A549 (cell line): ENCODE measurements at regions not wholly inside any gene's neighbourhood (a gene's known extent, or its start where the extent isn't known, plus 50 kb on each side); places are given as distances from the start of the nearest gene placed in this dataset.

Source experiments
- ATAC-seq, 2 experiments: fragments of 200-7000 bp in 1 of 2; fragments of >200 bp in 1 of 2; cut with Nextera tagmentation in 1 of 2; cut with Tn5 transposase in 1 of 2; 3 replicates each; pipeline versions ENCODE4 v1.8.0 to v1.9.1; 2018 to 2020; ENCODE audit warnings: mild to moderate bottlenecking in 1 of 2, moderate library complexity in 1 of 2
- CTCF ChIA-PET: fragments of 300-600 bp; sonication (Branson Sonifier 250); formaldehyde crosslinking; extraction: SDS; loops from one replicate; lab custom pipeline; 2021; ENCODE audit warnings: antibody characterized with exemption, inconsistent platforms; lab: Yijun Ruan, JAX
- POLR2A ChIA-PET: fragments of 350-600 bp; formaldehyde crosslinking; extraction: SDS; loops from one replicate; lab custom pipeline; 2021; ENCODE audit warnings: antibody characterized with exemption, inconsistent platforms; lab: Yijun Ruan, JAX
- DNase-seq, 2 experiments: peaks; one replicate each; pipeline versions ENCODE4 v3.0.0 to v3.0.0-alpha.2; 2011 to 2016; ENCODE audit warnings: low read depth in 1 of 2, low spot score in 1 of 2
- FAIRE-seq: peaks from 2 replicates; lab custom pipeline; 2011; peaks lifted over from hg19 to GRCh38; lab: Jason Lieb, UNC
- H3K27ac ChIP-seq, 2 experiments: fragments of >200 bp; sonication (Bioruptor Twin); formaldehyde crosslinking; 3 replicates each; pipeline ENCODE4 v1.5.1; 2016 to 2017
- H3K4me1 ChIP-seq: fragments of >200 bp; sonication (Bioruptor Twin); formaldehyde crosslinking; 3 replicates; pipeline ENCODE4 v1.6.1; 2016
- H3K4me2 ChIP-seq: fragments of >200 bp; sonication (Bioruptor Twin); formaldehyde crosslinking; 3 replicates; pipeline ENCODE4 v1.6.1; 2016
- H3K4me3 ChIP-seq: fragments of >200 bp; sonication (Bioruptor Twin); formaldehyde crosslinking; 3 replicates; pipeline ENCODE4 v1.5.1; 2016
- H3K9me3 ChIP-seq: fragments of >200 bp; sonication (Bioruptor Twin); formaldehyde crosslinking; 3 replicates; pipeline ENCODE4 v1.6.1; 2016
- CBX2 ChIP-seq: fragments of 200-600 bp; sonication (generic); IDR thresholded peaks from 2 replicates; pipeline ENCODE4 v1.6.1; 2016; ENCODE audit warnings: low read depth, mild to moderate bottlenecking, borderline replicate concordance
- CBX8 ChIP-seq: fragments of 200-600 bp; sonication (generic); IDR thresholded peaks from 2 replicates; pipeline ENCODE4 v1.6.1; 2016
- CEBPB ChIP-seq, 2 experiments: fragments of >200 bp in 1 of 2; sonication (Bioruptor Twin) in 1 of 2; formaldehyde crosslinking in 1 of 2; IDR thresholded peaks; 2 replicates each; pipeline ENCODE4 v1.6.1; 2012 to 2016
- CHD2 ChIP-seq: fragments of 150-350 bp; IDR thresholded peaks from 2 replicates; pipeline ENCODE4 v1.6.1; 2014; ENCODE audit warnings: low read length; ENCODE audit not compliant: partially characterized antibody
- EHMT2 ChIP-seq: fragments of 200-600 bp; sonication (generic); IDR thresholded peaks from 2 replicates; pipeline ENCODE4 v1.6.1; 2016; ENCODE audit warnings: antibody characterized with exemption, low read depth, mild to moderate bottlenecking, moderate library complexity
- ESRRA ChIP-seq: fragments of 150-350 bp; IDR thresholded peaks from 2 replicates; pipeline ENCODE4 v1.6.1; 2014; ENCODE audit warnings: mild to moderate bottlenecking, low read length, borderline replicate concordance
- FOSB ChIP-seq: fragments of 250-450 bp; sonication (Bioruptor Pico); IDR thresholded peaks from 2 replicates; pipeline ENCODE4 v1.5.0; 2020; ENCODE audit warnings: mild to moderate bottlenecking, moderate library complexity
- FOSL2 ChIP-seq, 2 experiments: fragments of 450-650 bp in 1 of 2; fragments of >200 bp in 1 of 2; sonication (Bioruptor Twin) in 1 of 2; formaldehyde crosslinking; IDR thresholded peaks; 2 replicates each; pipeline versions ENCODE4 v1.5.0 to v1.6.1; 2016 to 2020; ENCODE audit warnings: mild to moderate bottlenecking in 1 of 2, moderate library complexity in 1 of 2
- GATA3 ChIP-seq: IDR thresholded peaks from 2 replicates; pipeline ENCODE4 v1.6.1; 2012; ENCODE audit warnings: borderline replicate concordance
- HDAC2 ChIP-seq: fragments of 200-600 bp; sonication (generic); IDR thresholded peaks from 2 replicates; pipeline ENCODE4 v1.6.1; 2016
- HEYL ChIP-seq: fragments of 250-450 bp; sonication (Bioruptor Pico); IDR thresholded peaks from 2 replicates; pipeline ENCODE4 v1.8.0; 2021; ENCODE audit warnings: mild to moderate bottlenecking, moderate library complexity
- HOXA7 ChIP-seq: fragments of 250-450 bp; sonication (Bioruptor Pico); IDR thresholded peaks from 2 replicates; pipeline ENCODE4 v1.5.0; 2020; ENCODE audit warnings: mild to moderate bottlenecking, moderate library complexity
- JUN ChIP-seq, 2 experiments: fragments of >200 bp; sonication (Bioruptor Twin); formaldehyde crosslinking; IDR thresholded peaks; 2 replicates in 1 of 2; 3 replicates in 1 of 2; pipeline ENCODE4 v1.6.1; 2016 to 2017
- KDM1A ChIP-seq: fragments of 200-600 bp; sonication (generic); IDR thresholded peaks from 2 replicates; pipeline ENCODE4 v1.6.1; 2016; ENCODE audit warnings: low read depth, mild to moderate bottlenecking
- KDM5A ChIP-seq: fragments of 200-600 bp; sonication (generic); IDR thresholded peaks from 2 replicates; pipeline ENCODE4 v1.6.1; 2016; ENCODE audit warnings: antibody characterized with exemption, mild to moderate bottlenecking
- NFE2L2 ChIP-seq: fragments of 150-350 bp; conservative IDR thresholded peaks from 2 replicates; pipeline ENCODE4 v1.6.1; 2014; ENCODE audit warnings: low read length
- NPAS2 ChIP-seq: fragments of 250-450 bp; sonication (Bioruptor Pico); IDR thresholded peaks from 2 replicates; pipeline ENCODE4 v1.8.0; 2022; ENCODE audit warnings: mild to moderate bottlenecking, moderate library complexity, borderline replicate concordance
- PHF8 ChIP-seq: fragments of 200-600 bp; sonication (generic); IDR thresholded peaks from 2 replicates; pipeline ENCODE4 v1.6.1; 2016; ENCODE audit warnings: low read depth, mild to moderate bottlenecking, antibody characterized with exemption, moderate library complexity, borderline replicate concordance
- POLR2AphosphoS2 ChIP-seq: conservative IDR thresholded peaks from 2 replicates; pipeline ENCODE4 v1.6.1; 2012; ENCODE audit warnings: low read length, improper control_type of control experiment, inconsistent platforms
- RAD21 ChIP-seq, 2 experiments: fragments of >200 bp in 1 of 2; sonication (Bioruptor Twin) in 1 of 2; formaldehyde crosslinking in 1 of 2; IDR thresholded peaks in 1 of 2; conservative IDR thresholded peaks in 1 of 2; 2 replicates in 1 of 2; 3 replicates in 1 of 2; pipeline ENCODE4 v1.6.1; 2012 to 2018; ENCODE audit warnings: inconsistent platforms in 1 of 2
- RFX5 ChIP-seq: fragments of 450-650 bp; IDR thresholded peaks from 2 replicates; pipeline ENCODE4 v1.7.1; 2014; ENCODE audit warnings: antibody characterized with exemption, mild to moderate bottlenecking, moderate library complexity
- RNF2 ChIP-seq: fragments of 200-600 bp; sonication (generic); IDR thresholded peaks from 2 replicates; pipeline ENCODE4 v1.6.1; 2016; ENCODE audit warnings: low read depth, mild to moderate bottlenecking, antibody characterized with exemption, moderate library complexity, borderline replicate concordance
- SMC3 ChIP-seq: fragments of >200 bp; sonication (Bioruptor Twin); formaldehyde crosslinking; IDR thresholded peaks from 3 replicates; pipeline ENCODE4 v1.6.1; 2018; ENCODE audit warnings: inconsistent platforms
- TFCP2L1 ChIP-seq: fragments of 250-450 bp; sonication (Bioruptor Pico); IDR thresholded peaks from 2 replicates; pipeline ENCODE4 v1.5.0; 2021; ENCODE audit warnings: mild to moderate bottlenecking
- TP53 ChIP-seq: fragments of 250-450 bp; sonication (Bioruptor Pico); IDR thresholded peaks from 2 replicates; pipeline ENCODE4 v1.5.0; 2021; ENCODE audit warnings: mild to moderate bottlenecking, moderate library complexity
- ZC3H11A ChIP-seq: fragments of 450-650 bp; IDR thresholded peaks from 2 replicates; pipeline ENCODE4 v1.6.1; 2014; ENCODE audit warnings: antibody characterized with exemption, mild to moderate bottlenecking
- ZFP36 ChIP-seq: fragments of 450-650 bp; IDR thresholded peaks from 2 replicates; pipeline ENCODE4 v1.6.1; 2014; ENCODE audit warnings: borderline replicate concordance; ENCODE audit not compliant: partially characterized antibody
- ZSCAN20 ChIP-seq: fragments of 250-450 bp; sonication (Bioruptor Pico); IDR thresholded peaks from 2 replicates; pipeline ENCODE4 v1.8.0; 2022; ENCODE audit warnings: mild to moderate bottlenecking, moderate library complexity
- WGBS: methylation state at CpG from one replicate; pipeline ENCODE4 v1.1.6; 2017; ENCODE audit errors: missing lambda C conversion rate; 5-methylcytosine and 5-hydroxymethylcytosine counted together
- TF ChIP-seq, protein P1 (sequence below): IDR thresholded peaks from 2 replicates; pipeline ENCODE4 v1.6.1; 2012; ENCODE audit warnings: low read depth, borderline replicate concordance
- TF ChIP-seq, protein P2 (sequence below): IDR thresholded peaks from 2 replicates; pipeline ENCODE4 v1.6.1; 2012
- TF ChIP-seq, protein P3 (sequence below): IDR thresholded peaks from 2 replicates; pipeline ENCODE4 v1.6.1; 2012
- TF ChIP-seq, protein P4 (sequence below): fragments of 150-350 bp; IDR thresholded peaks from 2 replicates; pipeline ENCODE4 v1.6.1; 2014; ENCODE audit warnings: low read depth, mild to moderate bottlenecking, low read length
- TF ChIP-seq, protein P5 (sequence below): fragments of >200 bp; sonication (Bioruptor Twin); formaldehyde crosslinking; IDR thresholded peaks from 2 replicates; pipeline ENCODE4 v1.6.1; 2016
- TF ChIP-seq, protein P6 (sequence below): fragments of 200-600 bp; sonication (generic); IDR thresholded peaks from 2 replicates; pipeline ENCODE4 v1.6.1; 2016; ENCODE audit warnings: antibody characterized with exemption, mild to moderate bottlenecking, moderate library complexity

DNA sequence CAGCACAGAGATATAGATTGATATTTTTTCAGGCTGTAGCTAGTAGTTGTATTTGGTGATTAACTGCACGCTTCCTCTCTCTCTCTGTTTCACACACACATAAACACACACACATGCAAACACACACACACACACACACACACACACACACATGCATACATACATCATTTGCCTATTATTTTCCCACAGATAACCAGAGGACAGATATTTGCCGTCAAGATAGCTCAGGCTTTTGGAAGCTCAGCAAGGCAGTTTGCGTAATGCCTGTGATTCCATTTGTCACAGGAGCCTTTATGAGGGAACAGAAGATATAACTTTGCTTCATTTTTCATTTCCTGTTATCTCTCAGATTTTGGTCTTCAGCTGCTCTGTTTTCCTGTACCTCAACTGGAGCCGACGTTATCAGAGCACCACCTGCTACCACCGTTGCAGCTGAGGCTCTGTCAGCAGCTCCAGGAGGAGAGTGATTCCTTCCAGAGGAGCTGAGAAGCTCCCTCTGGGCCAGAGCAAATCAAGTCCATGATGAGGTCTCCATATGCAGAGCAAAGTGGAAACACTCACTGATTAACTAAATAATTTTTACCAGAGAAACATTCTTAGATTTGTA, 341.9 kb upstream of the PIK3C3 start:
- no peaks in the 10 kb centered on the region for H3K9me3 ChIP-seq
- H3K4me3 ChIP-seq, result no peak overlapping the region
- TF ChIP-seq RFX5 (no peak), ZSCAN20 (CRISPR knock-in tag) (no peak), HEYL (CRISPR knock-in tag) (no peak), NFE2L2 (no peak), CEBPB (IDR thresholded peaks at IDR 0.05) (no peak), POLR2AphosphoS2 (no peak), ESRRA (no peak), FOSL2 (IDR thresholded peaks at IDR 0.05) (no peak), FOSL2 (CRISPR knock-in tag; IDR thresholded peaks at IDR 0.05) (no peak), KDM5A (no peak), PHF8 (no peak), TP53 (no peak), CBX2 (no peak), KDM1A (no peak), FOSB (CRISPR knock-in tag) (no peak), RNF2 (no peak)
- TF ChIP-seq, protein P1, sequence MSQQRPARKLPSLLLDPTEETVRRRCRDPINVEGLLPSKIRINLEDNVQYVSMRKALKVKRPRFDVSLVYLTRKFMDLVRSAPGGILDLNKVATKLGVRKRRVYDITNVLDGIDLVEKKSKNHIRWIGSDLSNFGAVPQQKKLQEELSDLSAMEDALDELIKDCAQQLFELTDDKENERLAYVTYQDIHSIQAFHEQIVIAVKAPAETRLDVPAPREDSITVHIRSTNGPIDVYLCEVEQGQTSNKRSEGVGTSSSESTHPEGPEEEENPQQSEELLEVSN, result no peak
- TF ChIP-seq, protein P2, sequence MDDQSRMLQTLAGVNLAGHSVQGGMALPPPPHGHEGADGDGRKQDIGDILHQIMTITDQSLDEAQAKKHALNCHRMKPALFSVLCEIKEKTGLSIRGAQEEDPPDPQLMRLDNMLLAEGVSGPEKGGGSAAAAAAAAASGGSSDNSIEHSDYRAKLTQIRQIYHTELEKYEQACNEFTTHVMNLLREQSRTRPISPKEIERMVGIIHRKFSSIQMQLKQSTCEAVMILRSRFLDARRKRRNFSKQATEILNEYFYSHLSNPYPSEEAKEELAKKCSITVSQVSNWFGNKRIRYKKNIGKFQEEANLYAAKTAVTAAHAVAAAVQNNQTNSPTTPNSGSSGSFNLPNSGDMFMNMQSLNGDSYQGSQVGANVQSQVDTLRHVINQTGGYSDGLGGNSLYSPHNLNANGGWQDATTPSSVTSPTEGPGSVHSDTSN, result no peak
- TF ChIP-seq, protein P3, sequence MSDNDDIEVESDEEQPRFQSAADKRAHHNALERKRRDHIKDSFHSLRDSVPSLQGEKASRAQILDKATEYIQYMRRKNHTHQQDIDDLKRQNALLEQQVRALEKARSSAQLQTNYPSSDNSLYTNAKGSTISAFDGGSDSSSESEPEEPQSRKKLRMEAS, result no peak
- TF ChIP-seq, protein P4, sequence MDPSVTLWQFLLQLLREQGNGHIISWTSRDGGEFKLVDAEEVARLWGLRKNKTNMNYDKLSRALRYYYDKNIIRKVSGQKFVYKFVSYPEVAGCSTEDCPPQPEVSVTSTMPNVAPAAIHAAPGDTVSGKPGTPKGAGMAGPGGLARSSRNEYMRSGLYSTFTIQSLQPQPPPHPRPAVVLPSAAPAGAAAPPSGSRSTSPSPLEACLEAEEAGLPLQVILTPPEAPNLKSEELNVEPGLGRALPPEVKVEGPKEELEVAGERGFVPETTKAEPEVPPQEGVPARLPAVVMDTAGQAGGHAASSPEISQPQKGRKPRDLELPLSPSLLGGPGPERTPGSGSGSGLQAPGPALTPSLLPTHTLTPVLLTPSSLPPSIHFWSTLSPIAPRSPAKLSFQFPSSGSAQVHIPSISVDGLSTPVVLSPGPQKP, result no peak
- TF ChIP-seq, all 56 proteins: peak for 0
- no peak for ATAC-seq
- no peak overlapping the region for H3K27ac ChIP-seq
- no peak for FAIRE-seq
- no peaks in the 10 kb centered on the region for H3K4me1 ChIP-seq
- POLR2A ChIA-PET, result no interaction called here
- no peak for DNase-seq
- CTCF ChIA-PET, result no interaction called here
- 34% methylated on average over 6 of the region's 6 CpGs for WGBS
- H3K4me2 ChIP-seq, result no peak overlapping the region

DNA sequence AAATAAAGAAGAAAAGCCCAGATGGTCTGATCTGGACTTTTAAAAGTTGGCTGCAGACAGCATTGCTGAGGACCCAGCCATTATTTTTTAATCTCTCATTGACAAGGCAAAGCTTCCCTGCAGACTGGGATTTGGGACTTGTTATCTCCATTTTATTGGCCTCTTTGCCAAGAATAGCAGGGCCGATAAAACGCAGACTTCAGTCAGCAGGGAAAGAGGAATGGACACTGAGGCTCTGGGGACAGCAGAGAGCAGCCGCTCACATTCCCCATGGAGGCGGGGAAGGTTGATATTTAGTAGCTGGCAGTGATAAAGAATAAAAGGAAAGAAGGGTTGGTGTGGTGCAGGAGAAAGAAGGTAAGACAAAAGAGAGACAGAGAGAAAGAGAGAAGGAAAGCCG, 350.1 kb upstream of the PIK3C3 start:
- Histone ChIP-seq H3K4me2 (no peak overlapping the region), H3K9me3 (no peaks in the 10 kb centered on the region), H3K4me1 (no peaks in the 10 kb centered on the region), H3K27ac (no peak overlapping the region), H3K4me3 (no peak overlapping the region)
- no peak for DNase-seq
- ChIA-PET POLR2A (no interaction called here), CTCF (no interaction called here)
- no peak for FAIRE-seq
- 10% methylated on average over 5 of the region's 5 CpGs for WGBS
- no peak for ATAC-seq
- no peak for TF ChIP-seq CBX8
- no peak for TF ChIP-seq SMC3
- no peak for TF ChIP-seq RAD21 (conservative IDR thresholded peaks at IDR 0.05 in 1 of 2, IDR thresholded peaks at IDR 0.05 in 1 of 2)
- TF ChIP-seq CEBPB (IDR thresholded peaks at IDR 0.05), result no peak
- no peak for TF ChIP-seq KDM5A
- TF ChIP-seq, protein P5, sequence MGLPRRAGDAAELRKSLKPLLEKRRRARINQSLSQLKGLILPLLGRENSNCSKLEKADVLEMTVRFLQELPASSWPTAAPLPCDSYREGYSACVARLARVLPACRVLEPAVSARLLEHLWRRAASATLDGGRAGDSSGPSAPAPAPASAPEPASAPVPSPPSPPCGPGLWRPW, result no peak
- TF ChIP-seq HOXA7 (CRISPR knock-in tag), result no peak
- no peak for TF ChIP-seq TP53
- TF ChIP-seq TFCP2L1 (CRISPR knock-in tag), result no peak
- no peak for TF ChIP-seq JUN (IDR thresholded peaks at IDR 0.05)
- no peak for TF ChIP-seq HEYL (CRISPR knock-in tag)
- TF ChIP-seq ZC3H11A, result no peak
- no peak for TF ChIP-seq ZFP36
- TF ChIP-seq, protein P6, sequence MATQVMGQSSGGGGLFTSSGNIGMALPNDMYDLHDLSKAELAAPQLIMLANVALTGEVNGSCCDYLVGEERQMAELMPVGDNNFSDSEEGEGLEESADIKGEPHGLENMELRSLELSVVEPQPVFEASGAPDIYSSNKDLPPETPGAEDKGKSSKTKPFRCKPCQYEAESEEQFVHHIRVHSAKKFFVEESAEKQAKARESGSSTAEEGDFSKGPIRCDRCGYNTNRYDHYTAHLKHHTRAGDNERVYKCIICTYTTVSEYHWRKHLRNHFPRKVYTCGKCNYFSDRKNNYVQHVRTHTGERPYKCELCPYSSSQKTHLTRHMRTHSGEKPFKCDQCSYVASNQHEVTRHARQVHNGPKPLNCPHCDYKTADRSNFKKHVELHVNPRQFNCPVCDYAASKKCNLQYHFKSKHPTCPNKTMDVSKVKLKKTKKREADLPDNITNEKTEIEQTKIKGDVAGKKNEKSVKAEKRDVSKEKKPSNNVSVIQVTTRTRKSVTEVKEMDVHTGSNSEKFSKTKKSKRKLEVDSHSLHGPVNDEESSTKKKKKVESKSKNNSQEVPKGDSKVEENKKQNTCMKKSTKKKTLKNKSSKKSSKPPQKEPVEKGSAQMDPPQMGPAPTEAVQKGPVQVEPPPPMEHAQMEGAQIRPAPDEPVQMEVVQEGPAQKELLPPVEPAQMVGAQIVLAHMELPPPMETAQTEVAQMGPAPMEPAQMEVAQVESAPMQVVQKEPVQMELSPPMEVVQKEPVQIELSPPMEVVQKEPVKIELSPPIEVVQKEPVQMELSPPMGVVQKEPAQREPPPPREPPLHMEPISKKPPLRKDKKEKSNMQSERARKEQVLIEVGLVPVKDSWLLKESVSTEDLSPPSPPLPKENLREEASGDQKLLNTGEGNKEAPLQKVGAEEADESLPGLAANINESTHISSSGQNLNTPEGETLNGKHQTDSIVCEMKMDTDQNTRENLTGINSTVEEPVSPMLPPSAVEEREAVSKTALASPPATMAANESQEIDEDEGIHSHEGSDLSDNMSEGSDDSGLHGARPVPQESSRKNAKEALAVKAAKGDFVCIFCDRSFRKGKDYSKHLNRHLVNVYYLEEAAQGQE, result no peak
- no peak for TF ChIP-seq CHD2
- TF ChIP-seq HDAC2, result no peak
- TF ChIP-seq GATA3, result no peak
- no peak for TF ChIP-seq NPAS2 (CRISPR knock-in tag)
- TF ChIP-seq EHMT2, result no peak
